GM23338 (cell line): ENCODE measurements at regions not wholly inside any gene's neighbourhood (a gene's known extent, or its start where the extent isn't known, plus 50 kb on each side); places are given as distances from the start of the nearest gene placed in this dataset.

Experiments used
- ATAC-seq: fragments of 200-7000 bp; cut with Tn5 transposase; 3 replicates; pipeline ENCODE4 v1.9.1; 2020
- DNase-seq: peaks from one replicate; pipeline ENCODE4 v3.0.0-alpha.2; 2015; ENCODE audit warnings: low spot score
- H2AFZ ChIP-seq: fragments of 200-600 bp; sonication (generic); 2 replicates; pipeline ENCODE4 v1.8.0; 2016; ENCODE audit warnings: antibody characterized with exemption, mild to moderate bottlenecking, moderate library complexity
- H3F3A ChIP-seq: fragments of 200-600 bp; sonication (generic); replicated peaks from 2 replicates; pipeline ENCODE4 v1.8.0; 2017; ENCODE audit warnings: antibody characterized with exemption, mixed run types, low read depth
- H3K27ac ChIP-seq: fragments of 200-600 bp; sonication (generic); 2 replicates; pipeline ENCODE4 v1.6.1; 2016; ENCODE audit warnings: low read depth
- H3K27me3 ChIP-seq: fragments of 200-600 bp; sonication (generic); 2 replicates; pipeline ENCODE4 v1.8.0; 2016; ENCODE audit warnings: mild to moderate bottlenecking, mixed run types, moderate library complexity; ENCODE audit not compliant: insufficient read depth
- H3K36me3 ChIP-seq: fragments of 200-600 bp; sonication (generic); 2 replicates; pipeline ENCODE4 v1.8.0; 2016; ENCODE audit warnings: mild to moderate bottlenecking; ENCODE audit not compliant: insufficient read depth
- H3K4me1 ChIP-seq: fragments of 200-600 bp; sonication (generic); 2 replicates; pipeline ENCODE4 v1.8.0; 2016; ENCODE audit warnings: mild to moderate bottlenecking, moderate library complexity; ENCODE audit not compliant: insufficient read depth
- H3K4me2 ChIP-seq: fragments of 200-600 bp; sonication (generic); 2 replicates; pipeline ENCODE4 v1.7.1; 2017; ENCODE audit warnings: mixed run types
- H3K4me3 ChIP-seq: fragments of 200-600 bp; sonication (generic); 2 replicates; pipeline ENCODE4 v1.6.1; 2016; ENCODE audit warnings: mixed run types
- H3K79me2 ChIP-seq: fragments of 200-600 bp; sonication (generic); replicated peaks from 2 replicates; pipeline ENCODE4 v1.8.0; 2017; ENCODE audit warnings: mild to moderate bottlenecking; ENCODE audit not compliant: insufficient read depth
- H3K9me2 ChIP-seq: fragments of 200-600 bp; sonication (generic); 2 replicates; pipeline ENCODE4 v1.8.0; 2017; ENCODE audit not compliant: insufficient read depth
- H4K20me1 ChIP-seq: fragments of 200-600 bp; sonication (generic); replicated peaks from 2 replicates; pipeline ENCODE4 v1.8.0; 2017; ENCODE audit warnings: mild to moderate bottlenecking; ENCODE audit not compliant: insufficient read depth
- H3K27ac Mint-ChIP-seq: 2 replicates; pipeline ENCODE4 v1.8.0; 2020; ENCODE audit warnings: inconsistent platforms, mild to moderate bottlenecking, moderate library complexity, mixed read lengths
- H3K27me3 Mint-ChIP-seq: 3 replicates; pipeline ENCODE4 v1.8.0; 2022; ENCODE audit warnings: low read depth, mild to moderate bottlenecking, moderate library complexity, mixed read lengths, inconsistent platforms; ENCODE audit not compliant: insufficient read depth, poor library complexity
- H3K36me3 Mint-ChIP-seq: 3 replicates; pipeline ENCODE4 v1.8.0; 2021; ENCODE audit warnings: low read depth, mild to moderate bottlenecking, inconsistent platforms, moderate library complexity, mixed read lengths
- H3K4me1 Mint-ChIP-seq: 3 replicates; pipeline ENCODE4 v1.8.0; 2020; ENCODE audit warnings: mild to moderate bottlenecking, inconsistent platforms, mixed read lengths
- H3K4me3 Mint-ChIP-seq: 3 replicates; pipeline ENCODE4 v1.8.0; 2021; ENCODE audit warnings: moderate library complexity, mild to moderate bottlenecking, inconsistent platforms, mixed read lengths
- H3K9me3 Mint-ChIP-seq: 3 replicates; pipeline ENCODE4 v1.8.0; 2020; ENCODE audit warnings: moderate library complexity, mild to moderate bottlenecking, inconsistent platforms, mixed read lengths
- CREB1 ChIP-seq: fragments of 250-450 bp; sonication (Bioruptor Pico); IDR thresholded peaks from 2 replicates; pipeline ENCODE4 v1.5.0; 2020; ENCODE audit warnings: low read depth, mild to moderate bottlenecking, moderate library complexity
- EZH2phosphoT487 ChIP-seq: fragments of 200-600 bp; sonication (generic); IDR thresholded peaks from one replicate; pipeline ENCODE4 v1.8.1; 2018; ENCODE audit warnings: antibody characterized with exemption; ENCODE audit not compliant: unreplicated experiment
- JUNB ChIP-seq: IDR thresholded peaks from one replicate; pipeline ENCODE4 v1.6.1; 2016; ENCODE audit warnings: antibody characterized with exemption; ENCODE audit not compliant: unreplicated experiment
- NANOG ChIP-seq: IDR thresholded peaks from 2 replicates; pipeline ENCODE4 v1.6.1; 2016; ENCODE audit warnings: antibody characterized with exemption, borderline replicate concordance
- POLR2AphosphoS5 ChIP-seq: IDR thresholded peaks from 2 replicates; pipeline ENCODE4 v1.6.1; 2016; ENCODE audit warnings: antibody characterized with exemption, low read depth
- ZNF331 ChIP-seq: fragments of 250-450 bp; sonication (Bioruptor Pico); IDR thresholded peaks from 2 replicates; pipeline ENCODE4 v1.5.0; 2020; ENCODE audit warnings: low read depth, mild to moderate bottlenecking, moderate library complexity
- TF ChIP-seq, protein P1 (sequence below): fragments of 250-450 bp; sonication (Bioruptor Pico); IDR thresholded peaks from 2 replicates; pipeline ENCODE4 v1.5.0; 2020; ENCODE audit warnings: mild to moderate bottlenecking, moderate library complexity
- TF ChIP-seq, protein P2 (sequence below): IDR thresholded peaks from 2 replicates; pipeline ENCODE4 v1.6.1; 2016; ENCODE audit warnings: antibody characterized with exemption

DNA sequence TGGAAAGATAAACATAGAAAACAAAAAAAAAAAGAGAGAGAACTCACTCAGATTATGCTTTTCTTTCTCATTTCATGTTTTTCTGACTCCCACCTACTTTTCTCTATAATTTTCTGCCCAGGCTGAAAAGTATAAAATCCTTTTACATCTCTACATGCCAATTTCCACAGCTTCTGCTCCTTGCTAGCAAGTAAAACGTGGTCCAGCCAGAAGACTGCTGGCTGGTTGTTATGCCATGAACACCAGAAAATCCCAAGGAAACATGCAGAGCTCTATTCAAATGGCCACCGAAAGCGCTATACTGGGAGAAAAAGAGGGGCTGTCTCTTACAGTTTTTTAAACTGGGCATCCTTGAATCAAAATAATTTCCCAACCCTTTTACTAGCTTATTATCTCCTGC is 512.8 kb upstream of the ID4 start:
- H3K4me3 Mint-ChIP-seq = no peak overlapping the region
- TF ChIP-seq JUNB (no peak), ZNF331 (CRISPR knock-in tag) (no peak)

DNA sequence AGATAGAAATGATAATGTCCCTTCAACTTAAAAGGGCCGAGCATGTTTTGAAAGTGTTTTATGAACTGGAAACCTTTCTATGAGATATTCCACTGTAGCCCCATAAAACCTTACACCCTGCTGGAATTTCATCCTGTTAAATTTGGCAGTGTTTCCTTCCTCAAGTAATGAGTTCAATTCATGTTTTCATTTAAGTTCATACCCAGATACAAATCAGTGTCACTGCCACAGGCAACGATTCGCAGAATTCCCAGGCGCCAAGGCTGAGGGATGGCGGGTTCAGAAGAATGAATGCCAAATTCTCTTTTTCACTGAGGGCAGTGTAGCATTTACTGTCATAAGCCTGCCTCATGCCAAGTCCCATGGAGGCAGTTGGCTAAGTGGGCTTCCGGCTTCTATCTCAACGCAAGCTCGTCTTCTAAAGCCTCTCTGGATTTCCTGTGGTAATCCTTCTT is 511.8 kb upstream of the ID4 start:
- no peak for ATAC-seq
- H3K27me3 Mint-ChIP-seq = peaks cover 4% of the 10 kb centered on the region

More for the DNA sequence above, 512.8 kb upstream of the ID4 start:
- Mint-ChIP-seq H3K4me1 (peaks cover 44% of the 10 kb centered on the region), H3K36me3 (no peaks in the 10 kb centered on the region), H3K9me3 (no peaks in the 10 kb centered on the region), H3K27ac (no peak overlapping the region), H3K27me3 (peaks cover 4% of the 10 kb centered on the region)
- Histone ChIP-seq H3K4me2 (no peak overlapping the region), H3K27me3 (no peaks in the 10 kb centered on the region), H3K9me2 (no peaks in the 10 kb centered on the region), H3K79me2 (no peaks in the 10 kb centered on the region), H2AFZ (peak overlapping the region; percentile 83; the same call in 1 of the 2 replicates), H3K4me3 (no peak overlapping the region), H3K36me3 (no peaks in the 10 kb centered on the region), H3K4me1 (peaks cover 34% of the 10 kb centered on the region), H4K20me1 (no peaks in the 10 kb centered on the region), H3F3A (no peaks in the 10 kb centered on the region), H3K27ac (no peak overlapping the region)
- DNase-seq (no peak), ATAC-seq (no peak)

More for the DNA sequence above, 511.8 kb upstream of the ID4 start:
- DNase-seq = no peak
- Histone ChIP-seq H3K4me2 (no peak overlapping the region), H3K27ac (no peak overlapping the region), H4K20me1 (no peaks in the 10 kb centered on the region), H3K4me3 (no peak overlapping the region), H3F3A (no peaks in the 10 kb centered on the region), H3K27me3 (no peaks in the 10 kb centered on the region), H3K79me2 (no peaks in the 10 kb centered on the region), H3K4me1 (peaks cover 34% of the 10 kb centered on the region), H3K9me2 (no peaks in the 10 kb centered on the region), H2AFZ (no peak overlapping the region), H3K36me3 (no peaks in the 10 kb centered on the region)
- H3K36me3 Mint-ChIP-seq = no peaks in the 10 kb centered on the region
- H3K4me3 Mint-ChIP-seq = no peak overlapping the region
- peaks cover 44% of the 10 kb centered on the region for H3K4me1 Mint-ChIP-seq
- no peak for TF ChIP-seq ZNF331 (CRISPR knock-in tag)
- TF ChIP-seq, protein P1, sequence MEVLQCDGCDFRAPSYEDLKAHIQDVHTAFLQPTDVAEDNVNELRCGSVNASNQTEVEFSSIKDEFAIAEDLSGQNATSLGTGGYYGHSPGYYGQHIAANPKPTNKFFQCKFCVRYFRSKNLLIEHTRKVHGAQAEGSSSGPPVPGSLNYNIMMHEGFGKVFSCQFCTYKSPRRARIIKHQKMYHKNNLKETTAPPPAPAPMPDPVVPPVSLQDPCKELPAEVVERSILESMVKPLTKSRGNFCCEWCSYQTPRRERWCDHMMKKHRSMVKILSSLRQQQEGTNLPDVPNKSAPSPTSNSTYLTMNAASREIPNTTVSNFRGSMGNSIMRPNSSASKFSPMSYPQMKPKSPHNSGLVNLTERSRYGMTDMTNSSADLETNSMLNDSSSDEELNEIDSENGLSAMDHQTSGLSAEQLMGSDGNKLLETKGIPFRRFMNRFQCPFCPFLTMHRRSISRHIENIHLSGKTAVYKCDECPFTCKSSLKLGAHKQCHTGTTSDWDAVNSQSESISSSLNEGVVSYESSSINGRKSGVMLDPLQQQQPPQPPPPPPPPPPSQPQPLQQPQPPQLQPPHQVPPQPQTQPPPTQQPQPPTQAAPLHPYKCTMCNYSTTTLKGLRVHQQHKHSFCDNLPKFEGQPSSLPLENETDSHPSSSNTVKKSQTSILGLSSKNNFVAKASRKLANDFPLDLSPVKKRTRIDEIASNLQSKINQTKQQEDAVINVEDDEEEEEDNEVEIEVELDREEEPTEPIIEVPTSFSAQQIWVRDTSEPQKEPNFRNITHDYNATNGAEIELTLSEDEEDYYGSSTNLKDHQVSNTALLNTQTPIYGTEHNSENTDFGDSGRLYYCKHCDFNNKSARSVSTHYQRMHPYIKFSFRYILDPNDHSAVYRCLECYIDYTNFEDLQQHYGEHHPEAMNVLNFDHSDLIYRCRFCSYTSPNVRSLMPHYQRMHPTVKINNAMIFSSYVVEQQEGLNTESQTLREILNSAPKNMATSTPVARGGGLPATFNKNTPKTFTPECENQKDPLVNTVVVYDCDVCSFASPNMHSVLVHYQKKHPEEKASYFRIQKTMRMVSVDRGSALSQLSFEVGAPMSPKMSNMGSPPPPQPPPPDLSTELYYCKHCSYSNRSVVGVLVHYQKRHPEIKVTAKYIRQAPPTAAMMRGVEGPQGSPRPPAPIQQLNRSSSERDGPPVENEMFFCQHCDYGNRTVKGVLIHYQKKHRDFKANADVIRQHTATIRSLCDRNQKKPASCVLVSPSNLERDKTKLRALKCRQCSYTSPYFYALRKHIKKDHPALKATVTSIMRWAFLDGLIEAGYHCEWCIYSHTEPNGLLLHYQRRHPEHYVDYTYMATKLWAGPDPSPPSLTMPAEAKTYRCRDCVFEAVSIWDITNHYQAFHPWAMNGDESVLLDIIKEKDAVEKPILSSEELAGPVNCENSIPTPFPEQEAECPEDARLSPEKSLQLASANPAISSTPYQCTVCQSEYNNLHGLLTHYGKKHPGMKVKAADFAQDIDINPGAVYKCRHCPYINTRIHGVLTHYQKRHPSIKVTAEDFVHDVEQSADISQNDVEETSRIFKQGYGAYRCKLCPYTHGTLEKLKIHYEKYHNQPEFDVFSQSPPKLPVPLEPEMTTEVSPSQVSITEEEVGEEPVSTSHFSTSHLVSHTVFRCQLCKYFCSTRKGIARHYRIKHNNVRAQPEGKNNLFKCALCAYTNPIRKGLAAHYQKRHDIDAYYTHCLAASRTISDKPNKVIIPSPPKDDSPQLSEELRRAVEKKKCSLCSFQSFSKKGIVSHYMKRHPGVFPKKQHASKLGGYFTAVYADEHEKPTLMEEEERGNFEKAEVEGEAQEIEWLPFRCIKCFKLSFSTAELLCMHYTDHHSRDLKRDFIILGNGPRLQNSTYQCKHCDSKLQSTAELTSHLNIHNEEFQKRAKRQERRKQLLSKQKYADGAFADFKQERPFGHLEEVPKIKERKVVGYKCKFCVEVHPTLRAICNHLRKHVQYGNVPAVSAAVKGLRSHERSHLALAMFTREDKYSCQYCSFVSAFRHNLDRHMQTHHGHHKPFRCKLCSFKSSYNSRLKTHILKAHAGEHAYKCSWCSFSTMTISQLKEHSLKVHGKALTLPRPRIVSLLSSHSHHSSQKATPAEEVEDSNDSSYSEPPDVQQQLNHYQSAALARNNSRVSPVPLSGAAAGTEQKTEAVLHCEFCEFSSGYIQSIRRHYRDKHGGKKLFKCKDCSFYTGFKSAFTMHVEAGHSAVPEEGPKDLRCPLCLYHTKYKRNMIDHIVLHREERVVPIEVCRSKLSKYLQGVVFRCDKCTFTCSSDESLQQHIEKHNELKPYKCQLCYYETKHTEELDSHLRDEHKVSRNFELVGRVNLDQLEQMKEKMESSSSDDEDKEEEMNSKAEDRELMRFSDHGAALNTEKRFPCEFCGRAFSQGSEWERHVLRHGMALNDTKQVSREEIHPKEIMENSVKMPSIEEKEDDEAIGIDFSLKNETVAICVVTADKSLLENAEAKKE = no peak
- TF ChIP-seq POLR2AphosphoS5 = no peak
- TF ChIP-seq, protein P2, sequence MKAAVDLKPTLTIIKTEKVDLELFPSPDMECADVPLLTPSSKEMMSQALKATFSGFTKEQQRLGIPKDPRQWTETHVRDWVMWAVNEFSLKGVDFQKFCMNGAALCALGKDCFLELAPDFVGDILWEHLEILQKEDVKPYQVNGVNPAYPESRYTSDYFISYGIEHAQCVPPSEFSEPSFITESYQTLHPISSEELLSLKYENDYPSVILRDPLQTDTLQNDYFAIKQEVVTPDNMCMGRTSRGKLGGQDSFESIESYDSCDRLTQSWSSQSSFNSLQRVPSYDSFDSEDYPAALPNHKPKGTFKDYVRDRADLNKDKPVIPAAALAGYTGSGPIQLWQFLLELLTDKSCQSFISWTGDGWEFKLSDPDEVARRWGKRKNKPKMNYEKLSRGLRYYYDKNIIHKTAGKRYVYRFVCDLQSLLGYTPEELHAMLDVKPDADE = no peak
- no peak for TF ChIP-seq CREB1 (CRISPR knock-in tag)
- TF ChIP-seq NANOG = no peak
- TF ChIP-seq JUNB = no peak
- no peak for TF ChIP-seq EZH2phosphoT487
- H3K9me3 Mint-ChIP-seq = no peaks in the 10 kb centered on the region
- H3K27ac Mint-ChIP-seq = no peak overlapping the region
